ENCODE measurements at regions not wholly inside any gene's neighbourhood (a gene's known extent, or its start where the extent isn't known, plus 50 kb on each side); places are given as distances from the start of the nearest gene placed in this dataset.
A peak's percentile ranks its signal among the peaks of the same experiment; 100 is the strongest.

DNA sequence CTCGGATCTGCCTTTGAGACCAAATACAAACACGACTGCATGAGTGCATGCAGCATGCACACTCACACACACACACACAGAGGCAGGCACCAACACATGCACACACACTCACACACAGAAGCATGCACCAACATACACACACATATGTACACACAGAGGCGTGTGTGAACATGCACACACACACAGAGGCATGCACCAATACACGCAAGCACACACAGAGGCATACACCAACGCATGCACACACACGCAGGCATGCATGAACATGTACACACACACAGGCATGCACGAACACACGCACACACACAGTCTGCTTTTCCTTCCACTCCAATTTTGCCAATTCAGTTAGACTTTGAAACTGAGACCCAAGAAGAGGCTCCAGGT, 67.3 kb upstream of the COL13A1 start:
- Histone ChIP-seq H3K4me1 (ENCODE audit: control insufficient read depth, insufficient read depth, low read length) (no peaks in the 10 kb centered on the region), H3K36me3 (ENCODE audit: control insufficient read depth in 2 of 2, insufficient read depth in 1 of 2, low read length in 2 of 2) (no peaks in the 10 kb centered on the region), H3K4me3 (ENCODE audit: low read depth, low read length) (no peak overlapping the region), H3K27ac (ENCODE audit: extremely low read depth, low read depth, low read length) (no peak overlapping the region), H3K9me3 (ENCODE audit: control insufficient read depth, insufficient read depth, low read depth, low read length) (no peaks in the 10 kb centered on the region)
- ChIA-PET CTCF (interaction anchor here (0.5 to 2.6 kb wide), 4 partner anchors 8 to 180 kb away, joined by 3 to 16 read pairs (median 8); no protein-coding TSS in a partner anchor), POLR2A (no interaction called here)
- no peak for TF ChIP-seq SCRT2 (tag by site-specific recombination; IDR thresholded peaks at IDR 0.05)
- TF ChIP-seq, protein P1, sequence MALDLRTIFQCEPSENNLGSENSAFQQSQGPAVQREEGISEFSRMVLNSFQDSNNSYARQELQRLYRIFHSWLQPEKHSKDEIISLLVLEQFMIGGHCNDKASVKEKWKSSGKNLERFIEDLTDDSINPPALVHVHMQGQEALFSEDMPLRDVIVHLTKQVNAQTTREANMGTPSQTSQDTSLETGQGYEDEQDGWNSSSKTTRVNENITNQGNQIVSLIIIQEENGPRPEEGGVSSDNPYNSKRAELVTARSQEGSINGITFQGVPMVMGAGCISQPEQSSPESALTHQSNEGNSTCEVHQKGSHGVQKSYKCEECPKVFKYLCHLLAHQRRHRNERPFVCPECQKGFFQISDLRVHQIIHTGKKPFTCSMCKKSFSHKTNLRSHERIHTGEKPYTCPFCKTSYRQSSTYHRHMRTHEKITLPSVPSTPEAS (tag by site-specific recombination; IDR thresholded peaks at IDR 0.05), result peak; percentile 64

DNA sequence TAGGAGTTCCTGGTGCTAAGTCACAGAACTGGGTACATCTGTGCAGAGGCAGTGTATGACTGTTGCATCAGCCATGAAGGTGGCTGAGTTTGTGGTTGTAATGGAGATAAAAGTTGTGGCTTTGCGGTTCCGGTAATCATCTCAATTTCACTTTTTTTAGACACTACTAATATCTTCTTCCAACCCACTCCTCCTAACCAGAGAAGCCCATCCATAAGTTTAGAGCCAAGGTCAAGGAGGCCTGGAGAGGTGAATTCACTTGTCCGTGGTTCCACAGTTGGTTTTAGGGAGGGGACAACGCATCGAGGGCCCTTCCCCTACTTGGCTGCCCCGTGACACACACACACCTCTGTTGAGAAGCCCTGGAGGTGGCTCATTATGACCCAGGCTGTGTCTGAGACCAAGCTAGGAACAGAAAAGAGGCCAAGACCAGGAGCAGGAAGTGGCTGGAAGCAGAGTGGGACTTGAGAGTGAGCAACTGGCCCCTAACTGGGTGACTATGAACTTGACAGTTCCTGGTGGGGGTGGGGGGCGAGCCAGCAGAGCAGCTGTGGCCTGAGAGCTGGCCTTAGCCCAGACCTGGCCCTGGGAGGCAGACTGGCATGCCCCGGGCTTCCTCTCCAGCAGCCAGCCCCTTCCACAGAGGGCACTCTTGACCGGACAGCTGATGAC, 66.8 kb upstream of the COL13A1 start:
- no peaks in the 10 kb centered on the region for H3K4me1 ChIP-seq (ENCODE audit: control insufficient read depth, insufficient read depth, low read length)
- TF ChIP-seq ZBTB1 (tag by site-specific recombination; IDR thresholded peaks at IDR 0.05) (no peak), ZFP41 (tag by site-specific recombination; IDR thresholded peaks at IDR 0.05; ENCODE audit: borderline replicate concordance) (no peak), GLI2 (tag by site-specific recombination; IDR thresholded peaks at IDR 0.05; ENCODE audit: borderline replicate concordance, low read depth) (no peak), ZNF76 (tag by site-specific recombination; IDR thresholded peaks at IDR 0.05; ENCODE audit: borderline replicate concordance, low read depth) (no peak), GFI1B (tag by site-specific recombination; IDR thresholded peaks at IDR 0.05) (no peak), ZNF202 (tag by site-specific recombination; IDR thresholded peaks at IDR 0.05; ENCODE audit: borderline replicate concordance) (no peak), ZNF324 (tag by site-specific recombination; IDR thresholded peaks at IDR 0.05) (no peak)
- TF ChIP-seq, protein P2, sequence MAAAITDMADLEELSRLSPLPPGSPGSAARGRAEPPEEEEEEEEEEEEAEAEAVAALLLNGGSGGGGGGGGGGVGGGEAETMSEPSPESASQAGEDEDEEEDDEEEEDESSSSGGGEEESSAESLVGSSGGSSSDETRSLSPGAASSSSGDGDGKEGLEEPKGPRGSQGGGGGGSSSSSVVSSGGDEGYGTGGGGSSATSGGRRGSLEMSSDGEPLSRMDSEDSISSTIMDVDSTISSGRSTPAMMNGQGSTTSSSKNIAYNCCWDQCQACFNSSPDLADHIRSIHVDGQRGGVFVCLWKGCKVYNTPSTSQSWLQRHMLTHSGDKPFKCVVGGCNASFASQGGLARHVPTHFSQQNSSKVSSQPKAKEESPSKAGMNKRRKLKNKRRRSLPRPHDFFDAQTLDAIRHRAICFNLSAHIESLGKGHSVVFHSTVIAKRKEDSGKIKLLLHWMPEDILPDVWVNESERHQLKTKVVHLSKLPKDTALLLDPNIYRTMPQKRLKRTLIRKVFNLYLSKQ (tag by site-specific recombination; IDR thresholded peaks at IDR 0.05; ENCODE audit: borderline replicate concordance), result no peak
- TF ChIP-seq, protein P3, sequence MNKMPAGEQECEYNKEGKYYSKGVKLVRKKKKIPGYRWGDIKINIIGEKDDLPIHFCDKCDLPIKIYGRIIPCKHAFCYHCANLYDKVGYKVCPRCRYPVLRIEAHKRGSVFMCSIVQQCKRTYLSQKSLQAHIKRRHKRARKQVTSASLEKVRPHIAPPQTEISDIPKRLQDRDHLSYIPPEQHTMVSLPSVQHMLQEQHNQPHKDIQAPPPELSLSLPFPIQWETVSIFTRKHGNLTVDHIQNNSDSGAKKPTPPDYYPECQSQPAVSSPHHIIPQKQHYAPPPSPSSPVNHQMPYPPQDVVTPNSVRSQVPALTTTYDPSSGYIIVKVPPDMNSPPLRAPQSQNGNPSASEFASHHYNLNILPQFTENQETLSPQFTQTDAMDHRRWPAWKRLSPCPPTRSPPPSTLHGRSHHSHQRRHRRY (tag by site-specific recombination; IDR thresholded peaks at IDR 0.05), result no peak
- TF ChIP-seq, protein P4, sequence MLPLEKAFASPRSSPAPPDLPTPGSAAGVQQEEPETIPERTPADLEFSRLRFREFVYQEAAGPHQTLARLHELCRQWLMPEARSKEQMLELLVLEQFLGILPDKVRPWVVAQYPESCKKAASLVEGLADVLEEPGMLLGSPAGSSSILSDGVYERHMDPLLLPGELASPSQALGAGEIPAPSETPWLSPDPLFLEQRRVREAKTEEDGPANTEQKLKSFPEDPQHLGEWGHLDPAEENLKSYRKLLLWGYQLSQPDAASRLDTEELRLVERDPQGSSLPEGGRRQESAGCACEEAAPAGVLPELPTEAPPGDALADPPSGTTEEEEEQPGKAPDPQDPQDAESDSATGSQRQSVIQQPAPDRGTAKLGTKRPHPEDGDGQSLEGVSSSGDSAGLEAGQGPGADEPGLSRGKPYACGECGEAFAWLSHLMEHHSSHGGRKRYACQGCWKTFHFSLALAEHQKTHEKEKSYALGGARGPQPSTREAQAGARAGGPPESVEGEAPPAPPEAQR (tag by site-specific recombination; IDR thresholded peaks at IDR 0.05), result no peak
- TF ChIP-seq, protein P5, sequence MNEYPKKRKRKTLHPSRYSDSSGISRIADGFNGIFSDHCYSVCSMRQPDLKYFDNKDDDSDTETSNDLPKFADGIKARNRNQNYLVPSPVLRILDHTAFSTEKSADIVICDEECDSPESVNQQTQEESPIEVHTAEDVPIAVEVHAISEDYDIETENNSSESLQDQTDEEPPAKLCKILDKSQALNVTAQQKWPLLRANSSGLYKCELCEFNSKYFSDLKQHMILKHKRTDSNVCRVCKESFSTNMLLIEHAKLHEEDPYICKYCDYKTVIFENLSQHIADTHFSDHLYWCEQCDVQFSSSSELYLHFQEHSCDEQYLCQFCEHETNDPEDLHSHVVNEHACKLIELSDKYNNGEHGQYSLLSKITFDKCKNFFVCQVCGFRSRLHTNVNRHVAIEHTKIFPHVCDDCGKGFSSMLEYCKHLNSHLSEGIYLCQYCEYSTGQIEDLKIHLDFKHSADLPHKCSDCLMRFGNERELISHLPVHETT (tag by site-specific recombination; IDR thresholded peaks at IDR 0.05), result no peak
- H3K9me3 ChIP-seq (ENCODE audit: control insufficient read depth, insufficient read depth, low read depth, low read length), result no peaks in the 10 kb centered on the region
- no peak overlapping the region for H3K4me3 ChIP-seq (ENCODE audit: low read depth, low read length)
- H3K36me3 ChIP-seq (ENCODE audit: control insufficient read depth in 2 of 2, insufficient read depth in 1 of 2, low read length in 2 of 2), result no peaks in the 10 kb centered on the region
- CTCF ChIA-PET, result interaction anchor here (0.5 to 2.6 kb wide), 3 partner anchors 8 to 19 kb away, joined by 3 to 16 read pairs (median 5); no protein-coding TSS in a partner anchor
- H3K27ac ChIP-seq (ENCODE audit: extremely low read depth, low read depth, low read length), result no peak overlapping the region
- POLR2A ChIA-PET, result no interaction called here
